ENCODE measurements at regions not wholly inside any gene's neighbourhood (a gene's known extent, or its start where the extent isn't known, plus 50 kb on each side); places are given as distances from the start of the nearest gene placed in this dataset.

- TF ChIP-seq CTCF (IDR thresholded peaks at IDR 0.05 in 8 of 11, conservative IDR thresholded peaks at IDR 0.05 in 3 of 11) (no peak), POLR2A (IDR thresholded peaks at IDR 0.05) (no peak)
These were observed 704.6 kb upstream of the PCDH9 start for GRCh38 chr13:67934617-67935330.

Measured in spleen (tissue), 7 donors.